ENCODE measurements at regions not wholly inside any gene's neighbourhood (a gene's known extent, or its start where the extent isn't known, plus 50 kb on each side); places are given as distances from the start of the nearest gene placed in this dataset.
"Not testable (repeated sequence)": the region's sequence is repeated elsewhere in the genome, so short reads cannot be mapped to it uniquely, and the experiment has no call there.

GRCh38 chr16:64356267-64356666 lies 765.6 kb downstream of the CDH11 start:
- peak; percentile 93 for DNase-seq (ENCODE audit: low read depth)

GRCh38 chr16:64352246-64352645 lies 769.6 kb downstream of the CDH11 start:
- no peak for DNase-seq (ENCODE audit: low read depth)

- DNase-seq (ENCODE audit: low read depth) = no peak
Observed at GRCh38 chr16:64351121-64351520, 770.7 kb downstream of the CDH11 start.

GRCh38 chr16:64346080-64346479 lies 775.8 kb downstream of the CDH11 start:
- DNase-seq (ENCODE audit: low read depth) = no peak

- DNase-seq (ENCODE audit: low read depth) = no peak
Observed at GRCh38 chr16:64345142-64345541, 776.7 kb downstream of the CDH11 start.

GRCh38 chr16:64343820-64344443 lies 777.9 kb downstream of the CDH11 start:
- not testable (repeated sequence) for DNase-seq (ENCODE audit: low read depth)

GRCh38 chr16:64343061-64343819 lies 778.6 kb downstream of the CDH11 start:
- no peak for DNase-seq (ENCODE audit: low read depth)

- DNase-seq (ENCODE audit: low read depth) = not testable (repeated sequence)
Observed at GRCh38 chr16:64341336-64341735, 780.5 kb downstream of the CDH11 start.

- peak; percentile 74 for DNase-seq (ENCODE audit: low read depth)
Observed at GRCh38 chr16:64339052-64339770, 782.7 kb downstream of the CDH11 start.

- DNase-seq (ENCODE audit: low read depth) = no peak
Observed at GRCh38 chr16:64321881-64322280, 800.0 kb downstream of the CDH11 start.

- no peak for DNase-seq (ENCODE audit: low read depth)
Observed at GRCh38 chr16:64321066-64321465, 800.8 kb downstream of the CDH11 start.

- DNase-seq (ENCODE audit: low read depth) = no peak
Observed at GRCh38 chr16:64317601-64318000, 804.3 kb downstream of the CDH11 start.

- no peak for DNase-seq (ENCODE audit: low read depth)
Observed at GRCh38 chr16:64313726-64314125, 808.1 kb downstream of the CDH11 start.

GRCh38 chr16:64312980-64313379 lies 808.9 kb downstream of the CDH11 start:
- DNase-seq (ENCODE audit: low read depth) = no peak

- no peak for DNase-seq (ENCODE audit: low read depth)
Observed at GRCh38 chr16:64312292-64312691, 809.6 kb downstream of the CDH11 start.

- no peak for DNase-seq (ENCODE audit: low read depth)
Observed at GRCh38 chr16:64311241-64311640, 810.6 kb downstream of the CDH11 start.

- DNase-seq (ENCODE audit: low read depth) = no peak
Observed at GRCh38 chr16:64309398-64310110, 812.3 kb downstream of the CDH11 start.

- DNase-seq (ENCODE audit: low read depth) = no peak
Observed at GRCh38 chr16:64308721-64309120, 813.1 kb downstream of the CDH11 start.

GRCh38 chr16:64307431-64307830 lies 814.4 kb downstream of the CDH11 start:
- DNase-seq (ENCODE audit: low read depth) = no peak

GRCh38 chr16:64305663-64306062 lies 816.2 kb downstream of the CDH11 start:
- DNase-seq (ENCODE audit: low read depth) = no peak

GRCh38 chr16:64304951-64305350 lies 816.9 kb downstream of the CDH11 start:
- no peak for DNase-seq (ENCODE audit: low read depth)

GRCh38 chr16:64304396-64304795 lies 817.5 kb downstream of the CDH11 start:
- no peak for DNase-seq (ENCODE audit: low read depth)

Measured in GM04503 (cell line).